ENCODE measurements at regions not wholly inside any gene's neighbourhood (a gene's known extent, or its start where the extent isn't known, plus 50 kb on each side); places are given as distances from the start of the nearest gene placed in this dataset.
"Not testable (repeated sequence)": the region's sequence is repeated elsewhere in the genome, so short reads cannot be mapped to it uniquely, and the experiment has no call there.

DNA sequence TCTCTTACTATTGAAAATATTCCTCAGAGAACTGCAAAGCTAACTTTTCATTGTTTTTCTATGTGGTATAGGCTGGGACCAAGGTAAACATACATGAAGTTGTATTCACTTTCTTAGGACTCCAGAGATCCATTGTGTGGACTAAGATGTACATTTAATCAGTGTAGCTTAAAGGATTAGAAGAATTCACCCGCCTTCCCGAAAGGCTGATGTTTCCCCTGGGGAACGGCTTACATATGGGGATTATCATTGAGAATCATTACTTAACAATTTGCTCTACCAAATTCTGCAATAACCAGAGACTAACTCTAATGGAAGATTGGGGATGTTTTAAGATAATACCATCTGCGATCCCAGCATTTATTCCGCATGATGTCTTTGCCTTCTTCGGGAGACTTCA is 257.1 kb upstream of the KIAA1217 start:
- Mint-ChIP-seq H3K4me1 (ENCODE audit: low read depth in 2 of 2) (no peaks in the 10 kb centered on the region), H3K9me3 (peaks cover 0 to 4% of the 10 kb centered on the region in 2 donors), H3K27ac (no peak overlapping the region), H3K36me3 (ENCODE audit: insufficient read depth) (no peaks in the 10 kb centered on the region), H3K4me3 (no peak overlapping the region), H3K27me3 (no peaks in the 10 kb centered on the region)
- DNase-seq (no peak), ATAC-seq (replicated peaks) (no peak)

DNA sequence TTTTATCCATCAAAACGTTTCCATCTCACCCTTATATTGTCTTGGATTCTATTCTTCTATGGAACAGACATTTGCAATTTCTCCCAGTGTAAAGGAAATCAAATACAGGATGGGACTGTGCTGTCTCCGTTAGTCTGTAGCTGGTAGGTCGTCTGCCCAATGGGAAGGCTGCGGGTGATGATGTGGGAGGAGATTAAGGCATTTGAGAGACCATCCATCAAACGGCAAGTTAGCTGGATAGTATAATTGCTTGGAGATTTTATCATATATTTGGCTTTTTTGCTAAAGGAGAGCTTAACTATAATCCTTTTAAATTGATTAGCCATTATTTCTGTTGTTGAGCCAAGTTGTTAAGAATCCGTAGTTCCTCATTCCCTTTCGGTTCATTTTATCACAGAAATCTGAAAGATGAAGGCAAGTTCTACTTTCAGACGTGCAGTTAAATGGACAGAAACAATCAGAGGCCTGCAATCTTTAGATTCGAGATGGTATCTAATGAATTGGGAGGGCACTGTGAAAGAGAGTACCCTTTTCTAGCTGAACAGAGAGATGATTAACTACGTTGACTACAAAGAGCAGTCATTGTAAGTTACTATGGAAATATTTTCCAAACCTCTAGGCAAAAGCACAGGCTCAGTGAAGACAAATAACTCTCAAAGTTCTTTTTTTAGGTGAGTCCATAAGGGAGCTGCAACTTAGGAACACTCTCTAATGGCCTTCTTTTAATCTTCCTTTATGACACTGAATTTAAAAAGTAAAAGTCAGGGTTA is 253.3 kb upstream of the KIAA1217 start:
- ATAC-seq (replicated peaks) (no peak), DNase-seq (no peak)
- no peaks in the 10 kb centered on the region for H3K27me3 Mint-ChIP-seq
- H3K27ac Mint-ChIP-seq = no peak overlapping the region
- H3K4me3 Mint-ChIP-seq = no peak overlapping the region
- no peaks in the 10 kb centered on the region for H3K4me1 Mint-ChIP-seq (ENCODE audit: low read depth in 2 of 2)
- H3K9me3 Mint-ChIP-seq = peaks cover 0 to 7% of the 10 kb centered on the region in 2 donors
- H3K36me3 Mint-ChIP-seq (ENCODE audit: insufficient read depth) = no peaks in the 10 kb centered on the region

DNA sequence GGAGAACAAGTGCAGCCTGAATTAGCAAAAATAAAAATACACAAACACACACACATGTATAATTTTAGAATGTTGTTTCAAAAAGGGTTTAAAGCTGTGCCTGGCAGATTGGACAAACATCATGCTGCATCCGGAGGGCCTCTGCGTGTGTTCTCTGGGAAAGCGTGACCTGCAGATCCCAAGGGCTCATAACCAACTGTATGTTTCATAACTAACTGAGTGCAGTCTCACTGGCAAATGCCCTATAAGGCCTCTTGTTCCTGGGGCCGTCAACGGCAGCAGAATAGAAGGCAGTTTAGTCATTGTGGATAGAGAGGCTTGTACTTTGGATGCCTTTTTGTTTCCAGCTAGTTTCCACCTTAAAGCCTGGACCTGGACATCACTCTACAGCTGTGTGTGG is 243.8 kb upstream of the KIAA1217 start:
- Mint-ChIP-seq H3K9me3 (peaks cover 0 to 3% of the 10 kb centered on the region in 2 donors), H3K27ac (no peak overlapping the region), H3K4me1 (ENCODE audit: low read depth in 2 of 2) (no peaks in the 10 kb centered on the region), H3K4me3 (no peak overlapping the region), H3K27me3 (no peaks in the 10 kb centered on the region), H3K36me3 (ENCODE audit: insufficient read depth) (no peaks in the 10 kb centered on the region)
- ATAC-seq (replicated peaks) (no peak), DNase-seq (no peak)

GRCh38 chr10:23965880-23966279 is 243.1 kb upstream of the KIAA1217 start:
- H3K27me3 Mint-ChIP-seq = no peaks in the 10 kb centered on the region
- no peak overlapping the region for H3K27ac Mint-ChIP-seq
- H3K4me3 Mint-ChIP-seq = no peak overlapping the region
- no peaks in the 10 kb centered on the region for H3K4me1 Mint-ChIP-seq (ENCODE audit: low read depth in 2 of 2)
- no peaks in the 10 kb centered on the region for H3K36me3 Mint-ChIP-seq (ENCODE audit: insufficient read depth)
- peaks cover 0 to 3% of the 10 kb centered on the region in 2 donors for H3K9me3 Mint-ChIP-seq
- DNase-seq (no peak), ATAC-seq (replicated peaks) (no peak)

- Mint-ChIP-seq H3K27me3 (no peaks in the 10 kb centered on the region), H3K4me1 (ENCODE audit: low read depth in 2 of 2) (no peaks in the 10 kb centered on the region), H3K4me3 (no peak overlapping the region), H3K36me3 (ENCODE audit: insufficient read depth) (no peaks in the 10 kb centered on the region), H3K27ac (no peak overlapping the region), H3K9me3 (peaks cover 0 to 7% of the 10 kb centered on the region in 2 donors)
- ATAC-seq (replicated peaks) (no peak), DNase-seq (no peak)
Measured at GRCh38 chr10:23966504-23967051, 242.4 kb upstream of the KIAA1217 start.

DNA sequence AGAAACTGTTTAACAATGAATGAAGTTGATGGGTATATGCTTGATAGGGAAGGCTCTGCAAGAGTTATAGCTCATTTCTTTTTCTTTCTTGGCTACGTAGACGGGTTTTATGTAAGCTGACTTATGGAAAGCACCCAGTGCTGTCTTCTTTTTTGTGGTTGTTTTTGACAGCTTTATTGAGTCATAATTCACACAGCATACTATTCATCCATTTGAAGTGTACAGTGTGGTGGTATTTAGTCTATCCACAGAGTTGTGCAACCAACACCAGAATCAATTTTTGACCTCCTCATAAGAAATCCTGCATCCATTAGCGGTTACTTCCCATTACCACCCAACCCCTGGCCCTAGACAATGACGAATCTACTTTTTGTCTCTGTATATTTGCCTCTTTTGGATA is 240.6 kb upstream of the KIAA1217 start:
- no peaks in the 10 kb centered on the region for H3K4me1 Mint-ChIP-seq (ENCODE audit: low read depth in 2 of 2)
- no peak overlapping the region for H3K4me3 Mint-ChIP-seq
- no peak for DNase-seq
- H3K36me3 Mint-ChIP-seq (ENCODE audit: insufficient read depth) = no peaks in the 10 kb centered on the region
- no peak overlapping the region for H3K27ac Mint-ChIP-seq
- ATAC-seq (replicated peaks) = no peak
- peaks cover 3 to 8% of the 10 kb centered on the region in 2 donors for H3K9me3 Mint-ChIP-seq
- H3K27me3 Mint-ChIP-seq = no peaks in the 10 kb centered on the region

- no peak overlapping the region for H3K4me3 Mint-ChIP-seq
- no peak for DNase-seq
- ATAC-seq (replicated peaks) = no peak
Measured at GRCh38 chr10:23974746-23975272, 234.1 kb upstream of the KIAA1217 start.

GRCh38 chr10:23975431-23975830 is 233.5 kb upstream of the KIAA1217 start:
- Mint-ChIP-seq H3K27ac (no peak overlapping the region), H3K4me3 (no peak overlapping the region), H3K27me3 (no peaks in the 10 kb centered on the region), H3K4me1 (ENCODE audit: low read depth in 2 of 2) (no peaks in the 10 kb centered on the region), H3K36me3 (ENCODE audit: insufficient read depth) (no peaks in the 10 kb centered on the region), H3K9me3 (peaks cover 11 to 12% of the 10 kb centered on the region in 2 donors)
- no peak for ATAC-seq (replicated peaks)
- DNase-seq = no peak

More at GRCh38 chr10:23974746-23975272, 234.1 kb upstream of the KIAA1217 start:
- no peaks in the 10 kb centered on the region for H3K36me3 Mint-ChIP-seq (ENCODE audit: insufficient read depth)
- no peaks in the 10 kb centered on the region for H3K4me1 Mint-ChIP-seq (ENCODE audit: low read depth in 2 of 2)
- H3K27ac Mint-ChIP-seq = no peak overlapping the region
- H3K9me3 Mint-ChIP-seq = peaks cover 11 to 12% of the 10 kb centered on the region in 2 donors
- no peaks in the 10 kb centered on the region for H3K27me3 Mint-ChIP-seq

GRCh38 chr10:23976275-23976674 is 232.7 kb upstream of the KIAA1217 start:
- no peak overlapping the region for H3K27ac Mint-ChIP-seq
- H3K27me3 Mint-ChIP-seq = no peaks in the 10 kb centered on the region
- H3K9me3 Mint-ChIP-seq = peaks cover 11% of the 10 kb centered on the region in 2 donors
- no peaks in the 10 kb centered on the region for H3K36me3 Mint-ChIP-seq (ENCODE audit: insufficient read depth)
- no peak overlapping the region for H3K4me3 Mint-ChIP-seq
- ATAC-seq (replicated peaks) (no peak), DNase-seq (no peak)
- H3K4me1 Mint-ChIP-seq (ENCODE audit: low read depth in 2 of 2) = no peaks in the 10 kb centered on the region

GRCh38 chr10:23978317-23978716 is 230.6 kb upstream of the KIAA1217 start:
- peaks cover 7 to 8% of the 10 kb centered on the region in 2 donors for H3K9me3 Mint-ChIP-seq
- DNase-seq (no peak), ATAC-seq (replicated peaks) (no peak)
- H3K4me1 Mint-ChIP-seq (ENCODE audit: low read depth in 2 of 2) = no peaks in the 10 kb centered on the region
- H3K27me3 Mint-ChIP-seq = no peaks in the 10 kb centered on the region
- no peak overlapping the region for H3K27ac Mint-ChIP-seq
- no peaks in the 10 kb centered on the region for H3K36me3 Mint-ChIP-seq (ENCODE audit: insufficient read depth)
- H3K4me3 Mint-ChIP-seq = no peak overlapping the region

DNA sequence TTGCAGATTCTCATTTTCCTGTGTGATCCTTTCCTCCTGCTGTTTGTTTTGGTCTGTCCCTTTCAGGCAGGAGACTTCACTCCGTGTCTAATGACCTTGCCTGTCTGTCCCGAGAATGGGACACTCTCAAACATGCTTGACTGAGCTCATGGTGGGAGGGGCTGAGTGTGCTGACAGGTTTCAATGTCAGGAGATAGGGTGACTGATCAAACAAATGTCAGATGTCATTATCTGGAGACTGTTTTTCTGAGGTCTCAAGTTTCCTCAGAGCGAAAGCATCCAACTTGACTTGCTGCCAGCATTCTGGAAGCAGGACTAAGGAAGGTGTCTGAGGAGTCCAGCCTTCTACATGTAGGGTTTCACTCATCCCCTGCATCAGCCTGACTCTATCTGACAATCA is 228.8 kb upstream of the KIAA1217 start:
- Mint-ChIP-seq H3K4me3 (no peak overlapping the region), H3K27ac (no peak overlapping the region), H3K27me3 (no peaks in the 10 kb centered on the region), H3K36me3 (ENCODE audit: insufficient read depth) (no peaks in the 10 kb centered on the region), H3K9me3 (peaks cover 0 to 3% of the 10 kb centered on the region in 2 donors), H3K4me1 (ENCODE audit: low read depth in 2 of 2) (no peaks in the 10 kb centered on the region)
- DNase-seq (no peak), ATAC-seq (replicated peaks) (no peak)

GRCh38 chr10:23981520-23982309 is 227.2 kb upstream of the KIAA1217 start:
- ATAC-seq (replicated peaks) (no peak), DNase-seq (no peak)
- Mint-ChIP-seq H3K27me3 (no peaks in the 10 kb centered on the region), H3K27ac (no peak overlapping the region), H3K4me3 (no peak overlapping the region), H3K4me1 (ENCODE audit: low read depth in 2 of 2) (no peaks in the 10 kb centered on the region), H3K9me3 (peaks cover 0 to 3% of the 10 kb centered on the region in 2 donors), H3K36me3 (ENCODE audit: insufficient read depth) (no peaks in the 10 kb centered on the region)

GRCh38 chr10:23984405-23984804 is 224.5 kb upstream of the KIAA1217 start:
- H3K27me3 Mint-ChIP-seq; H3K27ac Mint-ChIP-seq; H3K4me1 Mint-ChIP-seq (ENCODE audit: low read depth in 2 of 2); DNase-seq; ATAC-seq (replicated peaks); H3K4me3 Mint-ChIP-seq; H3K36me3 Mint-ChIP-seq (ENCODE audit: insufficient read depth); H3K9me3 Mint-ChIP-seq: not testable (repeated sequence)

All from effector memory CD8-positive, alpha-beta T cell (primary cell).